ENCODE measurements at regions not wholly inside any gene's neighbourhood (a gene's known extent, or its start where the extent isn't known, plus 50 kb on each side); places are given as distances from the start of the nearest gene placed in this dataset.

- no peak for DNase-seq (ENCODE audit: low spot score)
- intact Hi-C loops (cut with DNase I): no loop called here
Measured at GRCh38 chr2:76381624-76382023, 670.9 kb upstream of the GCFC2 start.

- no peak for DNase-seq (ENCODE audit: low spot score)
- intact Hi-C loops (cut with DNase I): no loop called here
Measured at GRCh38 chr2:76378140-76378539, 667.4 kb upstream of the GCFC2 start.

GRCh38 chr2:76341439-76341838, 630.7 kb upstream of the GCFC2 start:
- intact Hi-C loops (cut with DNase I): no loop called here
- DNase-seq (ENCODE audit: low spot score): no peak

GRCh38 chr2:76332871-76333270, 622.2 kb upstream of the GCFC2 start:
- no peak for DNase-seq (ENCODE audit: low spot score)
- intact Hi-C loops (cut with DNase I): no loop called here

GRCh38 chr2:76330865-76331264, 620.1 kb upstream of the GCFC2 start:
- intact Hi-C loops (cut with DNase I): no loop called here
- DNase-seq (ENCODE audit: low spot score): no peak

- DNase-seq (ENCODE audit: low spot score): no peak
Measured at GRCh38 chr2:76326636-76327035, 615.9 kb upstream of the GCFC2 start.

GRCh38 chr2:76323381-76323780, 612.7 kb upstream of the GCFC2 start:
- no peak for DNase-seq (ENCODE audit: low spot score)
- intact Hi-C loops (cut with DNase I): no loop called here

More at GRCh38 chr2:76326636-76327035, 615.9 kb upstream of the GCFC2 start:
- intact Hi-C loops (cut with DNase I): no loop called here

GRCh38 chr2:76320716-76321115, 610.0 kb upstream of the GCFC2 start:
- DNase-seq (ENCODE audit: low spot score): no peak
- intact Hi-C loops (cut with DNase I): no loop called here

GRCh38 chr2:76318848-76319360, 608.2 kb upstream of the GCFC2 start:
- DNase-seq (ENCODE audit: low spot score): no peak
- intact Hi-C loops (cut with DNase I): no loop called here

- intact Hi-C loops (cut with DNase I): no loop called here
- DNase-seq (ENCODE audit: low spot score): no peak
Measured at GRCh38 chr2:76316691-76317090, 606.0 kb upstream of the GCFC2 start.

GRCh38 chr2:76314271-76315020, 603.7 kb upstream of the GCFC2 start:
- intact Hi-C loops (cut with DNase I): no loop called here
- no peak for DNase-seq (ENCODE audit: low spot score)

- no peak for DNase-seq (ENCODE audit: low spot score)
- intact Hi-C loops (cut with DNase I): no loop called here
Measured at GRCh38 chr2:76312236-76312635, 601.5 kb upstream of the GCFC2 start.

GRCh38 chr2:76311728-76312127, 601.0 kb upstream of the GCFC2 start:
- DNase-seq (ENCODE audit: low spot score): no peak
- intact Hi-C loops (cut with DNase I): no loop called here

- intact Hi-C loops (cut with DNase I): no loop called here
- no peak for DNase-seq (ENCODE audit: low spot score)
Measured at GRCh38 chr2:76310894-76311633, 600.3 kb upstream of the GCFC2 start.

GRCh38 chr2:76307495-76307894, 596.8 kb upstream of the GCFC2 start:
- intact Hi-C loops (cut with DNase I): no loop called here
- no peak for DNase-seq (ENCODE audit: low spot score)

- intact Hi-C loops (cut with DNase I): no loop called here
- DNase-seq (ENCODE audit: low spot score): no peak
Measured at GRCh38 chr2:76298041-76298440, 587.3 kb upstream of the GCFC2 start.

- no peak for DNase-seq (ENCODE audit: low spot score)
- intact Hi-C loops (cut with DNase I): no loop called here
Measured at GRCh38 chr2:76296438-76296837, 585.7 kb upstream of the GCFC2 start.

GRCh38 chr2:76295762-76296161, 585.0 kb upstream of the GCFC2 start:
- intact Hi-C loops (cut with DNase I): no loop called here
- DNase-seq (ENCODE audit: low spot score): no peak

GRCh38 chr2:76288598-76288997, 577.9 kb upstream of the GCFC2 start:
- intact Hi-C loops (cut with DNase I): no loop called here
- DNase-seq (ENCODE audit: low spot score): no peak

GRCh38 chr2:76288146-76288545, 577.4 kb upstream of the GCFC2 start:
- intact Hi-C loops (cut with DNase I): no loop called here
- DNase-seq (ENCODE audit: low spot score): no peak

- no peak for DNase-seq (ENCODE audit: low spot score)
- intact Hi-C loops (cut with DNase I): no loop called here
Measured at GRCh38 chr2:76283350-76283749, 572.6 kb upstream of the GCFC2 start.
